KBM-7 (cell line): ENCODE measurements at regions not wholly inside any gene's neighbourhood (a gene's known extent, or its start where the extent isn't known, plus 50 kb on each side); places are given as distances from the start of the nearest gene placed in this dataset.

Source experiments
- DNase-seq: peaks from one replicate; pipeline ENCODE4 v3.0.0-alpha.2; 2015
- in situ Hi-C: fragments of 300-500 bp; cut with MboI; formaldehyde crosslinking; loops from 2 replicates; pipeline ENCODE4 v1.14.3; 2020; ENCODE audit warnings: low sequenced_read_pairs, low pct_unique_long_range_greater_than_20kb, mixed read lengths

DNA sequence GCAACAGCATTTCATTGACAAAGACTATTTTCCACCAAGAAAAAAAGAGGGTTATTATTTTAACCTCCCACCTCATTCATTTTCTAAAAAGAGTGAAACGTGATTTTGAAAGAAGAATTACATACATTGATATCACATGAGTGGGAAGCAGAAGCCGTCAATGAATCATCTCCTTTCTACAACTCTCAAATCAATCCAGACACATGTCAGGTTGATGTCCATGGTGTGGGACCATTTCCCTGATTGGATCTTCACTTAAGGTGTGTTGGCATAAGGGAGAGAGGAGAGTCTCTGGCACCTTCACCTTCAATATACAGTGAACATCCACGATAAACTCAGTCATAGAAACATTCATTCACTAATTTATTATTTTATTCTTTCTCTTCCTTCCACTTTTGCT, 1095.1 kb downstream of the BCL11B start:
- in situ Hi-C loops = no loop called here
- no peak for DNase-seq

DNA sequence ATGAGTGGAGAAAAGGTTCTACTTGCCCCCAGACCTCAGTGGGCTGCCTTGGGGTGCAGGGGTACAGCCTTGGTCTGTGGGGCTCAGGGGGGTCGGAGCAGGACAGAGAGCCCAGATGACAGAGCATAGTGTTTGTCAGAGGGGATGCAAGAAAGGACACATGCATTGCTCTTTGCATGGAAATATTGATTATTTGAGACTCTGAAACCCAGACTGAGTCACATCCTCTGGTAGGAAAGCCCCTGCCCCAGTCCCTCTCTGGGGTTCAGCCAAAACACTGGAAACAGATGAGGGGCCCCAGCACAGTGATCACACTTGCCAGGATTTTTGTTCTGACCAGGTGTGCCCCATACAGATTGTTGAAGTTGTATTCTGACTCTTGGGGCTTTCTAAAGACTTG, 1094.4 kb downstream of the BCL11B start:
- in situ Hi-C loops = no loop called here
- DNase-seq = no peak

DNA sequence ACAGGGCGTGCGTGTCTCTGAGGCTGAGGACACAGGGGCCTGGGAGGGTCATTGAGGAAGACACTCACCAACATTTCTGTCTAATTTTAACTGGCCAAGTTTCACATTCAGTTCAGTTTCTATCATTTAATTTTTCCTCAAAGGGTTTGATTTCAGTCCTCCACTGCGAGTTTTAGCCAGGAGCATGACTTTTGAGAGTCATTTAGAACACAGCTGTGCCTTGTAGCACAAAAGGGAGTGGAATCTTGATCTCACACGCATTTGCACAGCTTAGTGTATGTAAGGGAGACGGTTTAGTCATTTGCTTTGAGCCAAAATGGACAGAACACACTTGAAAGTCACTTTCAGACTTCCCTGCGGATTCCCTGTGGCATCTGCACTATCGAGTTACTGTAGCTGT, 1090.8 kb downstream of the BCL11B start:
- in situ Hi-C loops = no loop called here
- no peak for DNase-seq

DNA sequence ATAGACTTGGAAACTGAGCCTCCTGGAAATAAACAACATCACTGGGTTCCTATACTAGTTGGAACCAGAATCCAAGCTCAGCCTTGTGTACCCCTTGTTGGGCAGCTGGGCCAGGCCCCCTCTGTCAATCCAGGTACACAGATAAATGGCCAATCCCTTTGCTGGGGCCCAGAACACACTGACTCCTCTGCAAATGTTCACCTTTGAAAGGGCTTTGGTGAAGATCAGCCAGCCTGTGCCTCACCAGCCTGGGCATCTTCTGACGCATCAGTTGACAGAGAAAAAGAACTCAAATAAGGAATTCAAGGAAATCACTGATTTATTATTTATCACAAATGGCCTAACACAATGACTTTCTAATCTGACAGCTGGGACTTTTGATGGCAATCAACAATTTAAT, 1090.2 kb downstream of the BCL11B start:
- DNase-seq = no peak
- in situ Hi-C loops = no loop called here

DNA sequence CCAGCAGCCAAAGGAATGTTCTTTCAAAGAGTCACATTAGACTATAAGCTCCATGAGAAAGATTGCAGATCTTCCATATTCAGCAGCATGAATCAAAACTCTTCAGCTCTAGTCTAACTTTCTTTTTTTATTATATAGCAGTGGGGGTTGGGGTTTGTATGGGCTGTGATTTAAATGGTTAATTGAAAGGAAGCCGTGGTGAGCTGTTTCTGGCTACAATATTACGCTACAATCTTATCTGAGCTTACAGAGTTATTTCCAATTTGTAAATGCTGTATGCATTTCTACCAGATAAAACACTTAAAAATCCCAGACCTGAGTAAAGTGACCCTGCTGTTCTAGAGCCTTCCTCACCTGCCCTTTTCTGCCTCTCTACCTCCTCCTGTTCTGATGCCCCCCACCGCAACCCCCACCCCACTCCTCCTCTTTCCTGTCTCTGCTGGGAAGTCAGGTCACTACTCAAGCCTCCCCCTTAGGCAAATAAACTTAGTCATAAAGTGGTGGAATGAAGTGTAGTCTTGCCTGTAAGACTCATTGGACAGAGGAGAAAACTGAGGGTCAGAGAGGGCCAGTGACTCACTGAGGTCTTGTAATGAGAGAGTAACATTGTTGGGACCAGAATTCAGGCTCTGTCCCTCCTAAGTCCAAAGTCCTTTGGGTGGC, 1089.5 kb downstream of the BCL11B start:
- no peak for DNase-seq
- in situ Hi-C loops = no loop called here

DNA sequence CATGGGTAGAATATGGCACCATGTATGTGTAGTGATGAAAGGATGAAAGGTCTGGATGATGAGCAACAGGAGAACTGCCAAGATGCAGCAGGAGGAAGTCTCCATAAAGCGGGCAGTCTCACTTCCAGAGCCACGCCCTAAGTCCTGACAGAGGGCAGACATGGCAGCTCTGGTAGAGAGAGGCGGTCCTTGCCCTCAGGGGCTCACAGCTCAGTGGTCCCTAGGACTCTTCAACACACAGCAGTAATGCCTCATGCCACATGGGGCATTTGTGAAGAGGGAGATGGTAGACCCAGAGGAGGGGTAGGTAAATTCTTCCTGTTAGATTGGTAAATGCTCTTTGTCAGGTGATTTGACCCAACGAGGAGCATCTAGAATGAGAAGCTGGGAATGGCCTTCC, 1088.4 kb downstream of the BCL11B start:
- in situ Hi-C loops = no loop called here
- DNase-seq = no peak

DNA sequence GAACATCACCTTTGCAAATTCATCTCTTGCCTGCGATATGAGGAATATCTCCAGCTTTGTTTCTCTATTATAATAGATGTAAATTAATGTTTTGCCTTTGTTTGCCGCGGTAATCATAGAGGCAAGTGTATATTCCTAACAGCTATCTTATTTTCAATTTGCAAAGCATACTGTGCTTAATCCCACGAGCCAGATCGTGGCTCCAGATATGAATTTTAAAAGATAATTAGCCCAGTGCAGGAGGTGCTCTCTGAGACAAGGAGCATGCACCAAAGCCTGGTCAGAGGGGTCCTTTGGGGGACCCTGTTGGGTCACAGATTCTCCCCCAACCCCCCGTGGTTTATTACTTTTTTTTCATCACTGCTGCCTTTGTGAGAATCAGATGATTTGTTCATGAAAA, 1087.5 kb downstream of the BCL11B start:
- in situ Hi-C loops = no loop called here
- DNase-seq = no peak

DNA sequence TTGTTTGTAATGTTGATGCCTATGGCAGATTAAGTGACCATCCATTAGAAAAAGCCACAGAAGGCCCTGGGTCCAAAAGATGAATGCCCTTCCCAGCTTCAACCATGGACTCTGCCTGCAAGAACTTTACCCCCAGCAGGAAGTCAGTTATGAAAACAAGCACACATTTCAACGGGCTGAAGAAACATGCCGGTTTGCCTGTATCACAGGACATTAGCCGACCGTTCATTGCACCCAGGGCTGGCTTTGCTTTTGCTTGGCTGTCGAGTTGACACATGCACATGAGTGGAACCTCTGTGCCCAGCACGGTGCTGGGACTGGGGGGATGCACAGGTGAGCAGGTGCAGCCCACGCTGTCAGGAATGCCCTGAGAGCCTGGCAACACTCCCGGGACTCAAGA, 1087.0 kb downstream of the BCL11B start:
- no peak for DNase-seq
- in situ Hi-C loops = no loop called here

DNA sequence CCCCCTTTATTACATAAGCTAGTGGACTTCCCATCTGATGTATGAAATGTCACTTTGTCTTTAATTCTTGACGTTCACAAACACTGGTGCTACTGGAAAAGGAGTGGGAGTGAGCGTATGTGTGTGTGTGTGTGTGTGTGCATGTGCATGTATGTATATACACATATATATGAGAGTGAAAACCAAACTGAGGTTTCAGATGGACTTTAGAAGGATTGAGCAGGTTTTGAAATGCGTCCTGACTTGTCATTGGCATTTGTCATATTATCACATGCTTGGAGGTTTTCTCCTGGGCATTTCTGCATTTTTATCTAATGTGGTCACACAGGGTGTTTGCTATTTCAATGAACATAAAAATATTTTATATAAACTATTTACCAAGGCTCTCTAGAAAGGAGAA, 1085.9 kb downstream of the BCL11B start:
- no peak for DNase-seq
- in situ Hi-C loops = no loop called here

DNA sequence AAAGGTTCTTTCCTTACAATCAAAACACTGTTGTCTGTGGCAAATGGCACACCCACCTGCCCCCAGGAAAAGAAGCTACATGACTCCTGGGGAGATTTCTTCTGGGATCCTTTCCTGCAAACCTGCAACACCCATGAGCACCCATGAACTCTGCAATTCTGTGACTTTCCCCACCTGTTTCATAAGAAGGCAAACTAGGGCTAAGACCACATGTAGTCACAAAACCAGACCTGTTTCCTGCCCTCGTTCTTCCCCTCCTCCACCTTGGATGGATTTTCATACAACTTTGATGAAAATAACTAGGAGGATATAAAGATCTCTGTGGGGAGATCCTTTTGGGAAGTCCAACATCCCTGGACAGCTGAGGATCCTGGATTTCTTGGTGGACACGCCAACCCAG, 1084.7 kb downstream of the BCL11B start:
- DNase-seq = no peak
- in situ Hi-C loops = no loop called here

DNA sequence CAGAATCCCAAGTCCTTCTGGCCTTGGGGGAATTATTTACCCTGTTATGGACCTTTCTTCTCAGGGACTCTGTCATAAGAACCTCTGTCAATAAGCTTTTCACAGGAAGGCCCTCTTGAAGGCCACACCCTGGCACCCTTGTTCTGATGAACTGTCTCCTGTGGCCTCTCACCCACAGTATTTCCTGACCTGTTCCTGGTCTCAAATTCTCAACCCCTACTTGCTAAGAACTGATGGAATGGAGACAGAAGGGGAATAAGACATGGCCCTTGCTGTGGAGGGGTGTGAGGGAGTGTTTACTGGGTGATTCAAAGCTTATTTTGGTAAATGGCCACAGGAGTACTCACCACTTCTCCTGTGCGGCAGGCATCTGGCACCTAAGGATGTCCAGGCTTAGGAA, 1082.9 kb downstream of the BCL11B start:
- in situ Hi-C loops = no loop called here

DNA sequence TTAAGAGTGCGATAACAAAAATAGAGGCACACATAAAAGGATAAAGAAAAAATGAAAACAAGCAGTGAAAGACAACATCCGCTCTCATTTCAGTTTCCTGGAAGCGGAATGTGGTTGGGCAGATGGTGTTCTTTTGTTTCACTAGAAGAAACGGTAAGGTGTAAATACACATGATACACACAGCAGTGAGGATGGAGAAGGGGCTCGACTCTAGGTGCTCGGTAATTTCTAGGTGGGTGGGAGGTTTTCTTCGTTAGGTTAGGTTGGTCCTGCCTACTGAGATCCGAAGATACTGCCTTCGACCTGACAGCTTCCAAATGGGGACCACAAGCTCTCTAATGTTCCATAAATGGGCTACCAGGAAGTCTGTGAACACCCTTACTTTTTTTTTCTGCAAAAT, 1082.5 kb downstream of the BCL11B start:
- in situ Hi-C loops = no loop called here
- DNase-seq = no peak

More for the DNA sequence above, 1082.9 kb downstream of the BCL11B start:
- DNase-seq = no peak

DNA sequence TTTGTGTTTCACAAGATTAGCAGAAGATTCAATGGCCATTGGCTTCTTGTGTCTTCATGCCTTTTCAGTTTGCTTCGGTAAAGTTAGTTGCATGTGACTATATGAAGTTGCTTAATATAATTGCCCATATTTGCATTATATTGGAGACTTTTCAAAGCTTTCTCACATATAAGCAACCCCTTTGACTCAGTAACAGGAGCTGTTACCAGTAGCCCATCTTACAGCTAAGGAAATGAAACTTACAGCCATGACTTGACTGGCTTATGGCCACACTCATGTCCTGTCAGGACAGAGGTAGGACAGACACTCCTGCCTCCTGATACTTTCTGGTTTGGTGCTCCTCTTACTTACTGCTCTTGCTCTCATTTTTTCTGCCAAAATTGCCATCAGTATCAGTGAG, 1082.1 kb downstream of the BCL11B start:
- in situ Hi-C loops = no loop called here
- no peak for DNase-seq

DNA sequence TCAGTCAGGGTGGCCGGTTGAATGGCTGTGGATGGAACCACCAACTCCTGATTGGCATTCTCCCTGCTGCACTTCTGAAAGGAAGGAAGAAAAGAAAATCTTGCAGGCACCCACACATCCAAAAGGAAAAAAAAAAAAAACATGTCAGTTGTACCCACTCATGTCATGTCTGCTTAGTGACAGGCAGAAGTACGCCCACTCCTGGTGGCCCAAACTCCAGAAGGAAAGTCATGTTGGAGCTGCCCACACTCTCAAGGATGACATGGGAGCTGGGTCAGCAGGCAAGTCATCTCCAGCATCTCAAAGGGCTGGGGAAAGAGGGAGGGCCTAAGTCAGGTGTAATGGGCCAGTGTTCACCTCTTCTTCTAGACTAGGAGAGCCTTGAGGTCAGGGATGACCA, 1079.1 kb downstream of the BCL11B start:
- DNase-seq = no peak
- in situ Hi-C loops = no loop called here

DNA sequence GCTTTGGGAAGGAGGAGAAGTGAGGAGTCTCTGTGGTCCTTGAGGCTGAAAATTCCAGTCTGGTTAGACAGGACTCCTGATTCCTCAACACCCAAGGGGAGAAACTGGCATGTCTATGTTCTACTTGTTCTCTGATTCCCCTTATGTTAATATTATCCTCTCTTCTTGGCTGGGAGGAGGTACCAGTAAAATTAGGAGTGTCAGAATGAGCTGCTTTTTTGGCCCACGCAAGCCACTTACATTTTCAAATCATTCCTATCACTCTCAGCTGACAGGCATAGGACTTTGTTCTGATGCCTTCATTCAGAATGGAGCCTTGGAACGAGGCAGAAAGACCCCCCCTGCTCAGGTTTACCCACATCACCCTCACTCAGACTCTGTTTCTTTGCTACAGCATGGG, 1077.2 kb downstream of the BCL11B start:
- DNase-seq = no peak
- in situ Hi-C loops = no loop called here

DNA sequence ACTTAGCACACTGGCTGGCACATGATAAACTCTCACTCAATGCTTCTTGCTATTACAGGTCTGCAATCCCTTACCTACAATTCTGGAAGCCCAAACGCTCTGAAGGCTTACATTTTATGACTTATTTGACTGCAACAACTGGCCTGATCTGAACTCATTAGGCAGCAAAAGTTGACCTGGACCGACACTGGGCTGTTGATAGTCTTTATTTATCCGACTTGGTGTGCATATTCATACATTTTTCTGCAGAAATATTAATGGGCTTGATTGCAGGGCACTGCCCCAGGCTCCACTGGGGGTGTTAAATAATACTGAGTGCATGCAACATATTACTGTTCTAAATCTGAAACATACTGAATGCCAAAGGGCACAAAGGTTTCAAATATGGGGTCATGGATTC, 1076.7 kb downstream of the BCL11B start:
- in situ Hi-C loops = no loop called here
- DNase-seq = no peak

DNA sequence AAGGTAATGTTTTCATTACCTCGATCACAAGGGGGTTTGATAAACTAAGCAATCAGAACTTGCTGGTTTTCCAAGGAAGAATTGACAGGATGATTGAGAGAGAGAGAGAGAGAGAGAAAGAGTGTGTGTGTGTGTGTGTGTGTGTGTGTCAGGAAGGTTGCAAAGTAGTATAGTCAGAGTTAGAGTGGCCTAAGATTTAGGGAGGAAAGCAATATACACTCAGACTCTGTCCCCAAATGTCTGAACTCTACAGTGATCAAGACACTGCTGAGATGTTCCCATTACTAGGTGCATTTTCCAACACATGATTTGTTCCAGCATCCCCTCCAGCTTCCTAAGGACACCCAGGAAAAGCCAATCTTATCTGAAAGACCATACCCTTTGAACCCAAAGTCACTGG, 1074.1 kb downstream of the BCL11B start:
- no peak for DNase-seq
- in situ Hi-C loops = no loop called here

DNA sequence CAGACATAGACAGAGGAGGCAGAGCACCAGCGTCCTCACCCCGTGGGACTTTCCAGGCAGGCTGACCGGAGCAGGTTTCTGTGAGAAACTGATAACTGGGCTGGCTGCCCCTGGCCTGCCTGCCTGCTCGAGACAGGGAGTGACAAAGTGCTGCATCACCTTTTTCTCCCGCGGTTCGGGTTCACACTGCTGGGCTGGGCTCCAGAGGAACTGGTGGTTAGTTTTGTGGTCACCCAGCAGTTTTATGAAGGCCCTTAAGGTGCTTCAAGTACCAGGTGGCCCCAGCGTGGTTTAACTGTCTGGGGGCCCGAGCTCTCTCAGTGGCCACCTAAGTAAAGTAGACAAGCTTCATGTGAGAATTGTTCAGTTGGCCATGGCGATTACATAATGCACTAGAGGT, 1073.6 kb downstream of the BCL11B start:
- peak; percentile 9 for DNase-seq
- in situ Hi-C loops = no loop called here

DNA sequence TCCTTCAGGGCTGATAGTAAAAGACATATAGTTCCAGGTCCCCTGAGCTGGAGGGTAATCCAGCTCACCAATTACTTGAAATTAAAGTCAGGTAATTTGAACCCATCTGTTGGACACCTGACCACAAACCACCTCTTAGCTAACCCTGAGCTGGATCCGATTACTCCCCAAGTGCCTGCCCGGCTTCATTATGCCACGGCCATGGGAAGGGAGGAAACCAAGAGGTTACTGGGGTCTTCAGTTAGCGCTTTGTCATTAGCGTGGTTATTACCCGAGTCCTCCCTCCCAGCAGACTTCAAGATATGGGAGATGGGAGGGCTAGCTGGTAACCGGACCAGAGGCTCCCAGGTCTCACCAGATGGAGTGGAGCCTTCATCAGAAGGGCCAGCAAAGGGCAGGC, 1071.4 kb downstream of the BCL11B start:
- DNase-seq = no peak
- in situ Hi-C loops = no loop called here

DNA sequence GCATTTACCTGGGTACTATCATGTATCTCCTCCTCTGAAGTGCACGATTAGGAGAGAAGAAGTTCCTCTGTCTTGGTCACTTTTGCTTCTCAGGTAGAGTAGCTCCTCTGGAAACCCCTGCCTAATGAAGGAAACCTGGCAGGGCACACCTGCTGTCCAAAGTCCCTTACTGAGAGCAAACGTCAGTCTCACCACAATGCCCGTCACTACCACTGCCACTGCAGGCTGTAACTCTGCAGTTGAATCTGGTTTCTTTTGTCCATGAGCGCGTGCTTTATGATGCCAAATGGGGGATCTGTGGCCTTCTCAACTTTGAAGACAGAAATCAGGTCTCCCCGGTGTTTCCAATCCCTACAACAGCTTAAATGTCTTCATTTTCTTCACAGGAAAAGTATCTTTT, 1068.6 kb downstream of the BCL11B start:
- DNase-seq = no peak
- in situ Hi-C loops = no loop called here

DNA sequence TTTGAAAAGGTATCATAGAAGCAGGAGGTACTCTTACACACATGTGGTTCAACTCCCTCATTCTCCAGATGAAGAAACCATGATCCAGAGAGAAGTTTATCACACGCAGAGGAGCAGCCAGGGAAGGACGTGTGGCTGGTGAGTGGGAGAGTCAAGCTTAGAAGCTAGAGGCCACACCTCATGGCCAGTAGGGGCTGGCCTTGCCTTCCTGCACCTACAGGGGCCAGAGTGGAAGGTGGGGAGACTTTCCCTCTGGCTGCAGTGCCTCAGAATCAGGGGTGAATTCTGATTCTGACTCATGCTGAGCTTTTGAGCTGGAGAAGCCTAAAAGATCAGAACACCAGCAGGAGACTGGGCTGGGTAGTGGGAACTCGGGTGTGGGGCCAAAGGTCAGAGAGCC, 1067.9 kb downstream of the BCL11B start:
- in situ Hi-C loops = no loop called here
- DNase-seq = no peak

DNA sequence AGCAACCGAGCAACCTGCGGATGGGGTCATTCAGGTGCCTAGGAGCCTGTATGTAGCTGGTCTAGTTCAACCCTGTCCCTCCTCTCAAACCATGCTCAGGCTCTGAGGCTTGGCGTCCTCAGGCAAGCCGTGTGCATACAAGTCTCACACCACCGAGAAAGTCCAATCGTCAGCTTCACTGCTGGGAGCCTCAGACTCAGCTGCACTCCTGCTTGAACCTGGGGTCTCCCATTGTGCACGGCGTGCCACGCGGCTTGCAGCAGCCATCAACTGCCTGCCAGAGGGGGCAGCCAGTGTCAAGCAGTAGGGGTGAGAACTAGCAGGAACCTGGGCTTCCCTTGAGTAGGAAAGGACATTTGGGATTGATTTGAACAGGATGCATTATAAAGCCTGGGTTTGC, 1064.6 kb downstream of the BCL11B start:
- DNase-seq = no peak
- in situ Hi-C loops = no loop called here
